Parathyroid adenoma (tissue), 2 donors: ENCODE measurements at regions not wholly inside any gene's neighbourhood (a gene's known extent, or its start where the extent isn't known, plus 50 kb on each side); places are given as distances from the start of the nearest gene placed in this dataset.

Source experiments
- H2AFZ ChIP-seq: fragments of 300-600 bp; sonication (generic); one replicate; pipeline ENCODE4 v1.7.0; 2017; ENCODE audit warnings: antibody characterized with exemption, mild to moderate bottlenecking
- H3K27ac ChIP-seq: fragments of 300-600 bp; sonication (generic); one replicate; pipeline ENCODE4 v1.7.0; 2017
- H3K27me3 ChIP-seq: fragments of 300-600 bp; sonication (generic); one replicate; pipeline ENCODE4 v1.7.0; 2017; ENCODE audit warnings: low read length; ENCODE audit not compliant: control insufficient read depth, insufficient read depth
- H3K36me3 ChIP-seq: fragments of 300-600 bp; sonication (generic); one replicate; pipeline ENCODE4 v1.7.0; 2017; ENCODE audit warnings: low read length; ENCODE audit not compliant: control insufficient read depth, insufficient read depth
- H3K4me1 ChIP-seq: fragments of 300-600 bp; sonication (generic); one replicate; pipeline ENCODE4 v1.7.0; 2017; ENCODE audit warnings: control low read depth
- H3K4me2 ChIP-seq: fragments of 300-600 bp; sonication (generic); one replicate; pipeline ENCODE4 v1.7.0; 2017; ENCODE audit warnings: low read length
- H3K4me3 ChIP-seq: fragments of 300-600 bp; sonication (generic); one replicate; pipeline ENCODE4 v1.7.0; 2017; ENCODE audit warnings: low read depth, low read length
- H3K79me2 ChIP-seq: fragments of 300-600 bp; sonication (generic); one replicate; pipeline ENCODE4 v1.7.0; 2017; ENCODE audit warnings: control low read depth
- H3K9ac ChIP-seq: fragments of 300-600 bp; sonication (generic); one replicate; pipeline ENCODE4 v1.7.0; 2017; ENCODE audit warnings: mild to moderate bottlenecking
- H3K9me3 ChIP-seq: fragments of 300-600 bp; sonication (generic); one replicate; pipeline ENCODE4 v1.7.0; 2017; ENCODE audit warnings: low read length; ENCODE audit not compliant: control insufficient read depth
- TF ChIP-seq, protein P1 (sequence below): fragments of 300-600 bp; sonication (generic); IDR thresholded peaks from one replicate; pipeline ENCODE4 v1.7.0; 2017; ENCODE audit warnings: antibody characterized with exemption, mild to moderate bottlenecking
- donor health status: primary hyperparathyroidism.

- no peak overlapping the region for H3K27ac ChIP-seq
These were observed 347.5 kb upstream of the TNRC6C start for GRCh38 chr17:77610972-77611521.

DNA sequence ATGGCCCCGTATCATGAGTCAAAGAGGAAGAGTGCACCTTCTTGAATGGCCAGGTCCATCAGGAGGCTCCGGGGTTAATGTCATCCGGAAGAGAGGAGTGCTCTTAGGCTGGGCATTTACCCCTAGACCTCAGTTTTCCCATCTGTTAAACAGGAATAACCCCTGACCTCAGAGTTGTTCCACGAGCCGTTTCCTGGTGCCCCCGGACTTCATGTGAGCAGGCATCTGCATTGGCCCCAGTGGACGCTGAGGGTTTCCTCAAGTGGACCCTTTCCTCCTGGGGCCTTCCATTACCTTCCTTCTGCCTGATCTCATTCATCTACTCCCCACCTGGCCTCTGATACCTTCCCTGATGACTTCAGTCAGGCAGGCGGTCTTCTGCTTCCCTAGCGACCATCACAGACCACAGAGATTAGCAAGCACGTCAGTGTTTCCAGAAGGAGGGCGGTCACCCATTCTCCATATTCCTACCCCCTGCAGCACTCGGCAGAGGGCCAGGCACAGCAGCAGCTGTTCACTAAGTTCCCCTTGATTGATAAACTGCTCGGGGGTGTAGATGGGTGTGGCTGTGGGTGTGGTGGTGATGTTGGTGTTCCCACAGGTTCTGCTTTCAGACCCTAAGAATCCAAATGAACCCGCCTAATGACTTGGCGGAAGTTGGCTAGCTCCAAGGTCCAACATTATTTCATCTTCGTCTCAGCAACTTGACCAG lies 346.6 kb upstream of the TNRC6C start:
- H3K27ac ChIP-seq: no peak overlapping the region
- no peak overlapping the region for H2AFZ ChIP-seq
- TF ChIP-seq, protein P1, sequence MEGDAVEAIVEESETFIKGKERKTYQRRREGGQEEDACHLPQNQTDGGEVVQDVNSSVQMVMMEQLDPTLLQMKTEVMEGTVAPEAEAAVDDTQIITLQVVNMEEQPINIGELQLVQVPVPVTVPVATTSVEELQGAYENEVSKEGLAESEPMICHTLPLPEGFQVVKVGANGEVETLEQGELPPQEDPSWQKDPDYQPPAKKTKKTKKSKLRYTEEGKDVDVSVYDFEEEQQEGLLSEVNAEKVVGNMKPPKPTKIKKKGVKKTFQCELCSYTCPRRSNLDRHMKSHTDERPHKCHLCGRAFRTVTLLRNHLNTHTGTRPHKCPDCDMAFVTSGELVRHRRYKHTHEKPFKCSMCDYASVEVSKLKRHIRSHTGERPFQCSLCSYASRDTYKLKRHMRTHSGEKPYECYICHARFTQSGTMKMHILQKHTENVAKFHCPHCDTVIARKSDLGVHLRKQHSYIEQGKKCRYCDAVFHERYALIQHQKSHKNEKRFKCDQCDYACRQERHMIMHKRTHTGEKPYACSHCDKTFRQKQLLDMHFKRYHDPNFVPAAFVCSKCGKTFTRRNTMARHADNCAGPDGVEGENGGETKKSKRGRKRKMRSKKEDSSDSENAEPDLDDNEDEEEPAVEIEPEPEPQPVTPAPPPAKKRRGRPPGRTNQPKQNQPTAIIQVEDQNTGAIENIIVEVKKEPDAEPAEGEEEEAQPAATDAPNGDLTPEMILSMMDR: no peak
- H3K79me2 ChIP-seq: no peaks in the 10 kb centered on the region
- no peak overlapping the region for H3K9ac ChIP-seq
- no peak overlapping the region for H3K4me3 ChIP-seq
- H3K4me1 ChIP-seq: no peaks in the 10 kb centered on the region
- H3K9me3 ChIP-seq: no peaks in the 10 kb centered on the region
- no peak overlapping the region for H3K4me2 ChIP-seq
- no peaks in the 10 kb centered on the region for H3K27me3 ChIP-seq
- no peaks in the 10 kb centered on the region for H3K36me3 ChIP-seq

More at GRCh38 chr17:77610972-77611521, 347.5 kb upstream of the TNRC6C start:
- no peaks in the 10 kb centered on the region for H3K36me3 ChIP-seq
- no peaks in the 10 kb centered on the region for H3K9me3 ChIP-seq
- no peak overlapping the region for H3K9ac ChIP-seq
- H3K27me3 ChIP-seq: no peaks in the 10 kb centered on the region
- TF ChIP-seq, protein P1: no peak
- H3K4me2 ChIP-seq: no peak overlapping the region
- H3K79me2 ChIP-seq: no peaks in the 10 kb centered on the region
- no peaks in the 10 kb centered on the region for H3K4me1 ChIP-seq
- H2AFZ ChIP-seq: no peak overlapping the region
- H3K4me3 ChIP-seq: no peak overlapping the region

DNA sequence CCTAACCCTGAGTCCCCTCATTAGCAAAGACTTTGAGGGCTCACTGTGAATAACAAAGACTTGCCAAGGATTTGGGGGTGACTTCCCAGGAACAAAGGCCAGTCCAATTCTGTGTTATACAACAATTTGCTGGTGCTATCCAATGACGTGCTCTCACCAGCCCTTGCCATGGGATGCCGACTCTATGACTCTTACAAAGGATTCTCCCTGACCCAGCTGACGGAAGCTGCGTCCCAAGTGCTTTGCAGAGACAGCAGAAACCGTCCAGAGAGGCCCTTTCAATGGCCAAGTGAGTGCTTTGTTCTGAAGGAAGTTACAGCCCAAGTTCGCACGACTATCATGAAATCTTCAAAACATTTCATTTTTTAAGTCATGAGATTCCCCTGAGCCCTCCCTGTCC lies 345.3 kb upstream of the TNRC6C start:
- no peak overlapping the region for H3K4me2 ChIP-seq
- no peaks in the 10 kb centered on the region for H3K4me1 ChIP-seq
- H3K4me3 ChIP-seq: no peak overlapping the region
- TF ChIP-seq, protein P1: no peak
- no peaks in the 10 kb centered on the region for H3K9me3 ChIP-seq
- H2AFZ ChIP-seq: no peak overlapping the region
- H3K27ac ChIP-seq: no peak overlapping the region
- H3K9ac ChIP-seq: no peak overlapping the region
- no peaks in the 10 kb centered on the region for H3K79me2 ChIP-seq
- no peaks in the 10 kb centered on the region for H3K36me3 ChIP-seq
- no peaks in the 10 kb centered on the region for H3K27me3 ChIP-seq

DNA sequence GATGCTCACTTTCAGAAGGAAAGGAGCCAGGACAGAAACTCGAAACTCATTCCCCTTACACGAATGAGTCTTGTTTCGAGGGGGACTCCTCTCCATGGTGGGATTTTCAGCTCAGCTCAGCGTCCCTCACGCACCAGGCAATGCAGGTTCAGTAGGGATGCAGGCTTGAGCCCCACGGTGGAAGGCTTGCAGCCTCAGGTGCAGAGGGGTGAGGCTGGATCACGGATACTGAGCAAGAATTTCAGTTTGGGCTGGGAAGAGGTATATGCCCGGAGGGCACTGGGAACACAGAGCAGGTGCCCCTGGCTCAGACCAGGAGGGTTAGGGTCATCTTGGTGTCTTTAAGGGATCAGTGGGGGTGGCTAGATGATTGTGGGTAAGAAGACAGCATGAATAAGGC lies 344.9 kb upstream of the TNRC6C start:
- H3K4me3 ChIP-seq: no peak overlapping the region
- no peak overlapping the region for H2AFZ ChIP-seq
- H3K4me2 ChIP-seq: no peak overlapping the region
- no peaks in the 10 kb centered on the region for H3K27me3 ChIP-seq
- no peaks in the 10 kb centered on the region for H3K79me2 ChIP-seq
- no peaks in the 10 kb centered on the region for H3K36me3 ChIP-seq
- no peak overlapping the region for H3K9ac ChIP-seq
- no peak overlapping the region for H3K27ac ChIP-seq
- H3K4me1 ChIP-seq: no peaks in the 10 kb centered on the region
- TF ChIP-seq, protein P1: no peak
- no peaks in the 10 kb centered on the region for H3K9me3 ChIP-seq
